Type B pancreatic cell (in vitro differentiated cells): ENCODE measurements at regions not wholly inside any gene's neighbourhood (a gene's known extent, or its start where the extent isn't known, plus 50 kb on each side); places are given as distances from the start of the nearest gene placed in this dataset.

ENCODE experiments used
- DNase-seq: peaks from one replicate; pipeline ENCODE4 v3.0.0; 2021; ENCODE audit warnings: mixed read lengths; ENCODE audit not compliant: unreplicated experiment; ENCODE audit errors: extremely low spot score
- H3K27ac Mint-ChIP-seq: 2 replicates; pipeline ENCODE4 v1.8.0; 2021; ENCODE audit warnings: mild to moderate bottlenecking, mixed read lengths
- H3K27me3 Mint-ChIP-seq: 2 replicates; pipeline ENCODE4 v1.8.0; 2021; ENCODE audit warnings: mixed read lengths
- H3K36me3 Mint-ChIP-seq: 2 replicates; pipeline ENCODE4 v1.8.0; 2021; ENCODE audit warnings: mixed read lengths
- H3K4me1 Mint-ChIP-seq: one replicate; pipeline ENCODE4 v1.8.0; 2021; ENCODE audit warnings: mixed read lengths; ENCODE audit not compliant: unreplicated experiment
- H3K4me3 Mint-ChIP-seq: 2 replicates; pipeline ENCODE4 v1.8.0; 2021; ENCODE audit warnings: mild to moderate bottlenecking, mixed read lengths
- H3K9me3 Mint-ChIP-seq: 2 replicates; pipeline ENCODE4 v1.8.0; 2021; ENCODE audit warnings: mixed read lengths
- TF ChIP-seq, protein P1 (sequence below): fragments of 200-600 bp; sonication (generic); conservative IDR thresholded peaks from 2 replicates; pipeline ENCODE4 v1.5.0; 2021; ENCODE audit warnings: antibody characterized with exemption, mild to moderate bottlenecking

DNA sequence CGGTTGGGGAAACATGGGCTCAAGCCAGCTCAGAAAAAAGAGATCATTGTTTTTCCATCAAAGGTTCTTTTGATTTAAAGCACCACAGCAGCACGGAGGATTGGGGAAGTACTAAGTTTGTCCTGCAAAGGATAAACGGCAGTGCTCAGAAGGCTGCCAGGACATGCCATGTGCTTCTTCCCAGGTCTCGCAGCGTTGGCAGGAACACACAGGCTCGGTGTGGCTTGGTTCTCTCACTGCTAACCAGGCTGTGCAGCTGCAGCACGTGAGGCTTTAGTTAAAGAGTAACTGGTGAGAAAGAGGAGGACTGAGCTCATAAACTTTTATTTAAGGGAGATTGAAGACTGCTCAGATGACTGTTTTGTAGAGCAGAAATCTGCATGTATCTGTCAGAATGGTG, 264.3 kb downstream of the TSN start:
- no peak for DNase-seq
- H3K36me3 Mint-ChIP-seq = no peaks in the 10 kb centered on the region
- TF ChIP-seq, protein P1, sequence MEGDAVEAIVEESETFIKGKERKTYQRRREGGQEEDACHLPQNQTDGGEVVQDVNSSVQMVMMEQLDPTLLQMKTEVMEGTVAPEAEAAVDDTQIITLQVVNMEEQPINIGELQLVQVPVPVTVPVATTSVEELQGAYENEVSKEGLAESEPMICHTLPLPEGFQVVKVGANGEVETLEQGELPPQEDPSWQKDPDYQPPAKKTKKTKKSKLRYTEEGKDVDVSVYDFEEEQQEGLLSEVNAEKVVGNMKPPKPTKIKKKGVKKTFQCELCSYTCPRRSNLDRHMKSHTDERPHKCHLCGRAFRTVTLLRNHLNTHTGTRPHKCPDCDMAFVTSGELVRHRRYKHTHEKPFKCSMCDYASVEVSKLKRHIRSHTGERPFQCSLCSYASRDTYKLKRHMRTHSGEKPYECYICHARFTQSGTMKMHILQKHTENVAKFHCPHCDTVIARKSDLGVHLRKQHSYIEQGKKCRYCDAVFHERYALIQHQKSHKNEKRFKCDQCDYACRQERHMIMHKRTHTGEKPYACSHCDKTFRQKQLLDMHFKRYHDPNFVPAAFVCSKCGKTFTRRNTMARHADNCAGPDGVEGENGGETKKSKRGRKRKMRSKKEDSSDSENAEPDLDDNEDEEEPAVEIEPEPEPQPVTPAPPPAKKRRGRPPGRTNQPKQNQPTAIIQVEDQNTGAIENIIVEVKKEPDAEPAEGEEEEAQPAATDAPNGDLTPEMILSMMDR = no peak
- H3K4me1 Mint-ChIP-seq = peaks cover 6% of the 10 kb centered on the region
- H3K9me3 Mint-ChIP-seq = peaks cover 4% of the 10 kb centered on the region
- no peak overlapping the region for H3K4me3 Mint-ChIP-seq
- peaks cover 6% of the 10 kb centered on the region for H3K27me3 Mint-ChIP-seq
- no peak overlapping the region for H3K27ac Mint-ChIP-seq

DNA sequence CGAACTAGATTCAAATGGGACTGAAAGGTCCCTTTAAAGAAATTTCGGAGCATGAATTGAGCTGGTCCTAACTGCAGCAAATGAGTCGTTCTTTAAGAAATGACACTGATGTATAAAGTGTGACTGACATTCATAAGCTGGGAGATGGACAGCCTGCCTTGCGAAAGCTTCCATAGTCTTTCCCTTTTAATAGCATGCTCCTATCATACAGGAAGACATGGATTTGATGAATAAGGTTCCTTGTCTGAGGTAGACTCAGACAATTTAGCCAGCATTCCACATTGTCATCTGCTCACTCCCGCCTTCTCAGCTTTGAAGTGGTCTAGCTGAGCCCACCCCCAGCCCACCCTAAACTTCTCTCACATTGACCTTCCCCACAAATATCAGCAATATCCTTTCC, 264.9 kb downstream of the TSN start:
- H3K9me3 Mint-ChIP-seq = peaks cover 4% of the 10 kb centered on the region
- peaks cover 6% of the 10 kb centered on the region for H3K27me3 Mint-ChIP-seq
- no peak overlapping the region for H3K4me3 Mint-ChIP-seq
- no peaks in the 10 kb centered on the region for H3K36me3 Mint-ChIP-seq
- H3K27ac Mint-ChIP-seq = no peak overlapping the region
- DNase-seq = no peak
- peaks cover 6% of the 10 kb centered on the region for H3K4me1 Mint-ChIP-seq
- TF ChIP-seq, protein P1 = no peak

DNA sequence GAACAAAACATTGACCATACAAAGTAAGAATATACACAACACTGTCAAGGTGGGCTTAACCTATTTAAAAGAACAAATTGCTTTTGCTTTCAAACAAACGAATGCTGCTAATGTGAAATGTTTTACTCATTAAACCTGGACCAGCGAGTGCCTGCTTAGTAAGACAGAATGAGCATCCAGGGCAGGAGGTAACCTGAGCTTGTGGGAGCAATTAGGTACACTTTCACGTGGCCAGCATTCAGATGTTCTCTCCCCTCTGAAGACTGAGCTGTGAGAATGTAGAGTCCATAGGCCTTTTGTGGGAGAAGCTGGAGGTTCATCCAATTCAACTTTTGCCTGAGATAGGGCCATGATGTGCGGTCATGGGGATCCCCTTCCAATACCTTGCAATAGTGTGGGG, 266.5 kb downstream of the TSN start:
- Mint-ChIP-seq H3K9me3 (peaks cover 4% of the 10 kb centered on the region), H3K4me3 (no peak overlapping the region)
- no peak for DNase-seq

GRCh38 chr2:122022531-122022930, 267.1 kb downstream of the TSN start:
- H3K9me3 Mint-ChIP-seq = peaks cover 4% of the 10 kb centered on the region
- no peak overlapping the region for H3K4me3 Mint-ChIP-seq
- H3K27ac Mint-ChIP-seq = no peak overlapping the region
- DNase-seq = no peak
- TF ChIP-seq, protein P1 = no peak
- peaks cover 6% of the 10 kb centered on the region for H3K27me3 Mint-ChIP-seq
- peaks cover 6% of the 10 kb centered on the region for H3K4me1 Mint-ChIP-seq
- no peaks in the 10 kb centered on the region for H3K36me3 Mint-ChIP-seq

More for the DNA sequence above, 266.5 kb downstream of the TSN start:
- Mint-ChIP-seq H3K36me3 (no peaks in the 10 kb centered on the region), H3K27ac (no peak overlapping the region), H3K27me3 (peaks cover 6% of the 10 kb centered on the region), H3K4me1 (peaks cover 6% of the 10 kb centered on the region)
- TF ChIP-seq, protein P1 = no peak

DNA sequence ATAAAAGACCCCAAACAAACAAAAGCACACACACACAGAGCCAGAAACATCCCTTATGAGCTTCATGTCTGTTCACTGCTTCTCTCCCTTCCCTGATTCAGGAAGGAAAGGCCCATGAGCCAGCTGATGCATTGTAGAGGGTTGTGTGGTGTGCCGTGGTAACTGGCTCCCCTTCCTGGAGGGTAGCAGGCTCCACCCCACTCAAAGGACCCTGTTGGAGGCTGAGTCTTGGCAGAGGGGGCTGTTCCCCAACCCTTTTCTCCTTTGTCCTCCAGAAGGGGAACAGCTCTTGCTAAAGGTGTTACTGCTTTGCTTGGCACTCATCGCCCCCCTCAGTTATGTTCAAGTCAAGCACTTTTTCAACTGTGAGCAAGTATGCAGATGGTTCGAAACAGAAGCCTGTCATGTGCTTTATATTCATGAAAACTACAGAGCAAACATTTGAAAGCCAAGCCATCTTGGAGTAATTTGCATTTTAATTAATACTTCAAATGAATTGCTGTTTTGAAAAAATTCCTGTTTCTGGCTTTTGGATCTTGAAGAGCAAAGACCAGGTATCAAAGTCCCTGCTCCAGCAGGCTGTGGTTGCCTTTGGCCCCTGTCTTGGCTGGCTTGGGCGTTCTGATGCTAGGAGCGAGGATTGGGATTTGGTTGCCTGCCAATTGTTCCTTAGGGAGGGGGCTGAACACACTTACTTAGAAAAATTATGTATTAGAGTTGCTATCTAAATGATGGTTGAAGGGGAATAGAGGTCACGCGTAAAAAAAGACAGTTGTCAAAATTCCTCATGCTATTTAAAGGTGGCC, 267.8 kb downstream of the TSN start:
- no peak overlapping the region for H3K27ac Mint-ChIP-seq
- DNase-seq = no peak
- H3K36me3 Mint-ChIP-seq = no peaks in the 10 kb centered on the region
- H3K4me3 Mint-ChIP-seq = no peak overlapping the region
- peaks cover 6% of the 10 kb centered on the region for H3K27me3 Mint-ChIP-seq
- TF ChIP-seq, protein P1 = no peak
- peaks cover 4% of the 10 kb centered on the region for H3K9me3 Mint-ChIP-seq
- peaks cover 6% of the 10 kb centered on the region for H3K4me1 Mint-ChIP-seq
